HG02678 (cell line): ENCODE measurements at regions not wholly inside any gene's neighbourhood (a gene's known extent, or its start where the extent isn't known, plus 50 kb on each side); places are given as distances from the start of the nearest gene placed in this dataset.

Experiments used
- ATAC-seq: cut with Tn5 transposase; IDR thresholded peaks from one replicate; pipeline ENCODE4 v1.9.1; 2021; ENCODE audit warnings: mild to moderate bottlenecking, moderate library complexity; ENCODE audit not compliant: unreplicated experiment

DNA sequence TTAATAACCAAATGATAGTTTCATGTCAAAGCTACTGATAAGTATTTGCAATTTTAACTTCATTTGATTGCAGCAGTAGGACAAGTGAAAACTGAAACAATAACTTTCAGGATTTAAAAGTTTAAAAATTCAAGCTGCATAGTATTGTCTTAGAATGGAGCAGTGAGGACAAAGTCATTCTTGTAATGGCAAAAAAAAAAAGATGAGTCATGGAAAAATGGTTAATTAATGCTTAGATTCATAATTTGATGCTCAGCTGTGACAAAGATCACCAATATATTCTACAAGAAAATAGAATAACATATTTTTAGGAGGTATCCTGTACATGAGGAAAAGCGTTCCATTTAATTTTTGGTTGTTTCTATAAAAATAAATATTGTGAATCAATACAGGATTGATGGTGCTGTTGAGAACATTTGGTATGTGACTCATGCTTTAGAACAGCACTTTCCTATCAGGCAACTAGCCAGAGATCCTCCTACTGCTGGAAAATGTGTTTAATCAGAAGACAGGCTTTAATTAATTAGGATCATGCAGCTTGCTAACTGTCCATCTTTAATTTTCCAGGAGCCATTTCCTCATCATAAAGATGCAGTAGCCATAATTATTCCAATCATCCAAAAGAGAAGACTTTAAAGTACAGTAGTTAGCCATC, 239.0 kb upstream of the MMADHC start:
- ATAC-seq = no peak

DNA sequence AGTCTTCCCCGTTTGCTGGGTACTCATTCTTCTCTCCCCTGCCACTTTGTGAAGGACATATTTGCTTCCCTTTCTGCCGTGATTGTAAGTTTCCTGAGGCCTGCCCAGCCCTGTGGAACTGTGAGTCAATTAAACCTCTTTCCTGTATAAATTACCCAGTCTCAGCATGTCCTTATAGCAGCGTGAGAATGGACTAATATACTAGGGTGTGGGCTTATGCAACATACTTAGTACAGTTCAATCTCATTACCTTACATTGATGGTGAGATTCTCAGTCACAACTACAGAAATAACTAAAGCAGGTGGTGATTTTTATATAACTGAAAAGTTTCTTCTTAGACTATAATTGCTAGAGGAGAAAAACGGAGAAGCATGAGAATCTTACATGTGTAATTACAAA, 237.9 kb upstream of the MMADHC start:
- no peak for ATAC-seq

DNA sequence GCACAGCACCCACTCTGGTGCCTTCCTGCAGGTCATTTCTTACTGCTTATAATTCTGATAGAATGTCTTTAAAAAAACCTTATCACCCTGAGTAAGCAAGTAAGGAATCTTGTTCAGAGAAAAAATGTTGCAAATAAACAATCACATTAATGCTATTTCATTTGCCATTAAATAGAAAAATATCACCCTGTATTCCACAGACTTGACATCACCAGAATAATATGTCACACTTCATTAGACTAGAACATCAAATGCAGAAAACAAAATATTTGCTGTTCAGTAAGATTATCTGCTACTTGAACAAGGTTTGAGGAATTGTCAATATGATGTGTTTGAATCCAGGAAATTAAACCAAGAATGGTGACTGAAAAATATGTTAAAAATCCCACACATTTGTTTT, 236.6 kb upstream of the MMADHC start:
- no peak for ATAC-seq

DNA sequence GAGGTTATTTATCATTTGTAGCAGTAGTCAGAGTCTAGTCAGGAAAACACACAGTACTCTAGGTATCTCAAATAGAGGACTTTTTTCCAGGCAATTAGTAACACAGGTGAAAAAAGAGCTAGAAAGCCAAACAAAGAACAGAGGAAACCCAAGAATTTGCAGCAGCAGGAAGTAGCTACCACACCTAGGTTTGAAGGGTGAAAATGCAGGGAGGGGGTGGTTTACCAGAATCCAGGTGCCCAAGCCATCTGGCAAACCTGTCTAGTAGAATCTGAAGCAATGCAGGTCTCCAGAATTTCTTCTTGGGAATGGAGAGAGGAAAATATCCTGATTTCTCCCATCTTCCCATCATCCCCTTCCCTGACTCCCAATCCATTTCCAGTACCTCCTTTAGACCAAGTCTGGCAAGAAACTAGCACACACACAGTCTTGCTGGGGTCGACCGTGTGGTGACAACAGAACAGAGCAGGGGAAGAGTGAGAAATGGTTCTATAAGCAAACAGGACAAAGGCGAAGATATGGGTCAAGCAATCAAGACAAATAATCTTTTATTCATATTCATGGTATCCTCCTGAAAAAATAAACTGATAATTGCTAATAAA, 231.9 kb upstream of the MMADHC start:
- ATAC-seq = no peak

DNA sequence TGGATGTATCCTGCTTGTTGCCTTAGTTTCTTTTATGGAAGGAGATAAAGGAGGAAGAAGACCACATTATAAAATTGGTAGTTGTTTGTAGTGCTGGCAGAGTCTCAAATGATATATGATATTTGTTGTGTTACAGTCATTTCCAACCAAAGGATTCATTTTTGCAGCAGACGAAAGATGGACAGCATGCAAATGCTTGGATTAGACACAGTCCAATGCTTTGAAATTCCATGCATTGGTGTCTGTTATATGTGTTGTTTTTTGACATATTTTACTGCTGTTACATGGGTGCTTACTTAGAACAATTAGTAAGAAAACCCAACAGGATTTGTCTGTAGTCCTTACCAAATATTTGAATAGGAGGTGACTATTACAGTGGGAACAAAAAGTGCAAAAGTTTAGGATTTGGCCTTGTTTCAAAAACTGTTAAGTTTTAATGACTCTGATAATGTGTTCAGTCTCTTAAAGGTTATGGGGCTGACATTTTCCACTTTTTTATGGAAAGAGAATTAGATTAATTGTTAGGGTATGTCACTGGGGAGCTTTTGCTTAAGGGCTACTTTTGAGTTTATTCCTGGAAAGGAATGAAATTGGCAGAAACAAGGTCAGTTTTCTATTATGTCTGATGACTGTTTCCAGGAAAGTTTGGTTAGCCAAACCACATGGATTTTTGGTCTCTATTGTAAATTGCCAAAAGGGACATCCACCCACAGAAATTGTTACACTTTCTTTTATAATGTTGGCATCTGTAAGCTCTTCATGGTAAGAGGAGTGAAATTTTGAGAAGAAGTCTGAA, 229.4 kb upstream of the MMADHC start:
- ATAC-seq = no peak

DNA sequence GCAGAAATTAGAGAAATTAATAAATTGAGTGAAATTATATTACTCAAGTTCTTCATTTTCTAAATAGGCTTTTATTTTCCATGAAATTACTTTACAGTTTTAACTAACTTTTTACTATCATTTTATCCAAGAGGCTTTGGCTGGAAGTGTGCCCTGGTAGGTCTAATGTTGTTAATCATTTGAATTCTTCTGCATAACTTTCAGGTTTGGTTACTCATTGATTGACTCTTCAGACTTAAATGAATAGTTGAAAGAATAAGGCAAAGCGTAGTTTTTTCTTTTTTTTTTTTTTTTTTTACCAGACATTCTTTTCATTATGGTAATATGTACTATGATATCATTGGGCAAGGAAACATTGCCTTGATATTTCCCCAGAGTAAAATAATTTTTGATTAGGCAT, 228.4 kb upstream of the MMADHC start:
- ATAC-seq = no peak

DNA sequence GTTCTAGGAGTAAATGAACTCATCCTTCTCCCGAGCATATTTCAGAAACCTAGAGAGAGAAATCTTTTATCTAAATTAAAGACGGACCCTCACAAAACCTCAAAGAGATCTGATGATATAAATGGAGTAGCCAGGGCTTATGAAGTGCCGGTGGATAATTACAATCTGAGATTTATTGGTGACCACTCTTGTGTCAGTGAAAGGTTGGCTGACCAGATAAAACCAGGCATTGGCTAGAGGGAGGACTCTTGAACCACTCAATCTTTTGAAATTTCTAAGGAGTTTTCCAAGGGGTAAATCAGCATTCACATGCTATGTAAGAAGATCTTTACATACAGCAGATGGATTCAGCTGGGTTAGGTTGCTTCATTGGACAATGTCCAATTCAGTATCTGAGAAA, 227.3 kb upstream of the MMADHC start:
- no peak for ATAC-seq

DNA sequence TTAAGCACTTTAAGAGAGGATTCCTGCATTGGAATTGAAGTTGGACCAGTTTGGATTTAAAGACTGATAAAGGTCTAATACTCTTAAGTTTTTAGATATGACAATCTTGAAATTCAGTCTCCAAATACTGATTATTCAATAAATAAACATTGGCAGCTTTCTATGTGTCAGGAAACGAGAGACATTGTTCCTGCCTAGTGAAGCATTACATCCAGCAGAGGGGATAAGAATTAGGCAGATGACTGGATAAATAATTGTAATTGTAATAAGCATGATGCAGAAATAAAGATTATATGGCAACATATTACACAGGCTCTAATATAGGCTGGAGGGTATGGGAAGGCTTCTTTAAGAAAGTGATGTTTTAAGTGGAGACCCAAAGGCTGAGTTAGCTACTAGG, 226.5 kb upstream of the MMADHC start:
- ATAC-seq = no peak

DNA sequence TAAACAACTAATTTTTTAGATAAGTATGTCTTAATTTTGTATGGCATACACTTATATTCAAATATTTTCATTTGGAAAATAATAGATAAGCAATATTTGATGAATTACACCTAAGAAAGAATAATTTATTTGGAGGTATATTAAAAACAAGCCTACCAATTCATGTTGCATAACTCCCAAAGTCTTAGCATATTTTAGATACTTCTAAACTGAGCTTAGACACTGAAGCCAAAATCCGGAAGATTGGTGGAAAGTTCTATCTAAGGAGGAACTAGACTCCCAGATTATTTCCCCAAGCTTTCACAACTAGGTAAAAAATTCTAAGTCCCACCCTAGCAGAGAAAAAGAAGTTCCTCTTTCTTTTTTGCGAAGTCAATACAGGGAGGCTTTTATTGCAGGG, 221.0 kb upstream of the MMADHC start:
- no peak for ATAC-seq

DNA sequence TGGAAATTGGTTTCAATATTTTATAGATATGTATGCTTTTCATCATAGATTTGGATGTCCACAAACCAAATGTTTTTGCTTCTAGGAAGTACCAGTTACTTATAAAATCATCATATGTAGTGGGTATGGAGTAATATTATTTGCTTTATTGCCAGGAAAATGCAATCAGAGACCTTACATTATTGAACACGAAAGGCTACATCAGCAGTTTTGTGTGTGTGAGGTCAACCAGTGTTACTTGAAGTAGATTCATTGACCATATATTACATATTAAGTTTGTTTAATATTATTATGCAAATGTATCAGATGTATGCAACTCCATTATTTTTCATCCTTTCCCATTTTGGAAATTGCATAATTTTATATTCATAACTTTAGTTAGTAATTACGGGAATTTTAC, 219.1 kb upstream of the MMADHC start:
- ATAC-seq = no peak

DNA sequence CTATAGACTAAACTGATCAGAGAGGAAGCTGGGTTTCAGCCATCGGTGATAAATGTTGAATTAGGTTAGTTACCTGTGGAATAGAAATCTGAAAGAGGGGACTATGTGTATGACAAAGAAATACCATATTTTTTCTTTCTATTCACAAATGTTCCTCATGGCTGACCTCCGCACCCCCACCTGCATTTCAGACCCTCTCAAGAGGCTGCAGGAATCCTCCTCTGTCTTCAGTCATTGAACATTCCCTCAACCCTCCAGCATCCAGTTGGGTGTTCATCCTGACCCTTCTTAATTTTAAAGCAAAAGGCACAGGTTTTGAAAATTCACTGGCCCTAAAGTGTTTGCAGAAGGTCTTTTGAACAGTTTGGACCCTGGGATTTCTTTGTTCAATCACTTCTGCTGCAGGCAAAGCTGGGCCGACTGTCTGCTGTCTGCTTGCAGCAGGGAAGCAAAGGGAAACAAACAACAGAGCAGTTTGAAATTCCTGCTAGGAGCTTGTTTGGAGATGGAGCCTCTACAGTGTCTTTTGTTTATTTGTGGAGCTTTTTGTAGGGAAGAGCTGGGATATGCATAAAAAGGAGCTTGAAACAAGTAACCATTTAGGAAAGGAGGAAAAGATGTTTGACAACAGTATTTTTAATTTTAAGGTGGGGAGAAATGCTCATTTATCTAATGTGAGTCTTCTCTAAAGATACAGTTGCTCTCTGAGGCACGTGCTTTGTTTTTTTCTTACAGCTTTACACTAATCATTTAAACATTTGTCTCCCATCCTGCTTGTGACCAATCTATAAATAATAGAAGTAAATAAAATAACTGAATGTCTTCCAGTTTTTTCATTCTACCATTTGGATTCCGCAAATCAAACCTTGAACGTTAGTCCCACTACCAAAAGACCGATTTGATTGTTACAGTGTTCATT, 213.3 kb upstream of the MMADHC start:
- ATAC-seq = no peak

DNA sequence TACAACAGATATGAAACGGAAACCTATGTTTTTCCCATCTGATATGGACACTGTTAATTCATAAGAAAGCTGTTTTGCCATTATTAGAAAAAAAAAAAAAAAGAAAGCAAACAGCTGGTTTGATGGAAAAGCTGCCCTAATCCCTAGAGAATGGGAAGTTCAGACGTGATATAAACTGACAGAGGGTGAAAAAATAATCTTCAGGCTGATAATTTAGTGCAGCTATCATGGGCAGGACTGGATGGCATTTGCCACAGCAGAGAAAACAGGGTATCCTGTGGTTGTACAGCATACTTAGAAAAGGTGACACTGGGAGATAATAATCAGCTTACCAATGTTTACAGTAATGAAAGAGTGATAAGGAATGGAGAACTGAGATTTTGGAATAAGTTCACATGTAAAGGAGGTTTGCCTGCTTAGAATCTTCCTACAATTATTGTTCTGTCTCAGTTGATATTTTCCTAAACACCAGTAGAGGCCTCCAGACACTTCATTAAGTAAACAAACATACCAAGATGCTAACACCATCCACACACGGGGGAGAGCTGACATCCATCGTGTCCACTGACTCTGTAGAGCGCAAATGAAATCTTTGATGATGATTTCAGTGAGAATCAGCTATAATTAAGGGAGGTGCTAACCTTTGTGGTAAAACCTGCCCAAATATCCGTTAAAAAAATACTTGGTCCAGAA, 211.6 kb upstream of the MMADHC start:
- ATAC-seq = no peak

DNA sequence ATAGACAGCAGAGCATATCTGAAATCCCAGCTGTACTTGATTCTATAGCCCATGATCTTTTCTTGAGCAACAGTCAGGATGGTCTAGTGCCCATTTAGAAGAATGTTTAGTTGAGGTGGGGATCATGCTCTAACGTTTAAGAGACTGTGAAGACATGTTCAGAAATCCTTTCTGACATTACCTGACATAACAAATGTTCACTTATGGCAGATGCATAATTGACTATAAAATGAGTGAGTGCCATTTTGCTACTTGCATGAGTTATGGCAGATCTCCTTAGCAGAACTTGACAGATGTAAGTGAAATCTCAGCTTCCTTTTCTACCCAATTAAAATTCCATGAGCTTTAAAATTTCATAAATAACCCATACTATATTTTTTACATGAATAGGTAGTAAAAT, 209.5 kb upstream of the MMADHC start:
- no peak for ATAC-seq

DNA sequence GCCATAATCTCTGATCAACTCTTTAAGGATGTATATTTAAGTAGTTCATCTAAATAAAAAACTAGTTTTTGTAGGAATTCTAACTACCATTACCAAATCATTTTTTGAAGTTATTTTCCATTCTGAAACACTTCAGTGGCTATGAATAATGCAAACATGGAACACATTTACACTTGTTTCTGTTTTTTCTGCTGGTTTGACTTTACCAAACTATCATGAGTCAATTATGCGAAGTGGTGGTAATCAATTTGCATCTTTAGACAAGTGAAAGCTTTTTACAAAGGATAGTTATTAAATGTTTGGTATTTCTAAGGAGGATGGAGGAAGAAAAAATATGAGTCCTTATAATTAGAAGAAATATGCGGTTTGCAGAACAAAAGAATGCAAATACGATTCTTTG, 202.0 kb upstream of the MMADHC start:
- no peak for ATAC-seq

DNA sequence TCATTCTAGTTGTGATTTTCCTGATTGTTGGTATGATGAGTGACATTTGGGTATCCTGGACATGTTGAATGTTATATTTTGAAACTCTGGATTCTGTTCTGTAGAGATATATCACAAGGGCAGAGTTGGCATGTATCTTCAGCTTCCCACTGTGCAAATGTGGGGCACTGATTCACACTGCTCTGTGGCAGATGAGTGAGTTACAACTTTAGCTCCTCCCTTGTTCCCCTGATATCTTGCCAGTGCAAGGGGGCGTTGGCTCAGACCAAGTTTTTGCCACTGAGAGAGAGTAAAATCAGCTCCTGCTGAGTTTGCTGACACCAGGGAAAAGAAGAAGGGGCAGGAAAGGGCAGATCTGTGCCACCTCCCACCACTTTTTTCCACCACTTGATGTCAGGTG, 199.6 kb upstream of the MMADHC start:
- ATAC-seq = no peak

DNA sequence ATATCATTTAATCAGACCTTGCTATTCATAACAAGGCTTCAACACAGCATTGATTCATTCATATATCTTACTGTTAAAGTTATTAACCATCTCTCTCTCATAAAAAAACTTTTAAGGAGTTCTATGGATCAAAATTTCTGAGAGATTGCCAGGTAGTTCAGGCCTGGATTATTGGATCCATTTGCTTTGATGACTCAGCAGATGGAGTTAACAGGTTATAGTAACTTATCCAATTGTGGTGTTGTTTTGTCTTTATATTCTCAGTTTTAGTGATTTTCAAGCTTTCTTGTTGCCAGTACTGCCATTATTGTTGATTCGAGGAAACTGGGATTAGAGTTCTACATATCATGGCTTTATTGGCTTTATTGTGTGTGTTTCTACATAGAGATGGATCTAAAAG, 195.7 kb upstream of the MMADHC start:
- ATAC-seq = no peak

DNA sequence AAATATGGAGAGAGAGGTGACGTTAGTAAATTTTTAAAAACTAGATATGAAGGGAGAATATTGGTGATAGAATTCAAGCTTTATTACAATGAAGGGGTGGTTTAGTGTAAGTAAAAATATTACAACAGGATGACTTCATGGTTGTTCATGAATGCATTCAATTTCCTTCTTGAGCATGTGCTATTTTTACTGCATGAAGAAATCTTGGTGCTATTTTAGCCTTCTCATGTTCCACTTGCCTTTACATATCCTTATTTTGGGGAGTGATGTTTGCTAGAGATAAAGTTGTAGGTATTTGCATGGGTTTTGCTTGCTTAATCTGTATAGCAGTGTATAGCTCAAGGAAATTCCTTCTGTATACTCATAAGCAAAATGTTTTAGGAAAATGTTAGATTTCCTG, 195.0 kb upstream of the MMADHC start:
- no peak for ATAC-seq

DNA sequence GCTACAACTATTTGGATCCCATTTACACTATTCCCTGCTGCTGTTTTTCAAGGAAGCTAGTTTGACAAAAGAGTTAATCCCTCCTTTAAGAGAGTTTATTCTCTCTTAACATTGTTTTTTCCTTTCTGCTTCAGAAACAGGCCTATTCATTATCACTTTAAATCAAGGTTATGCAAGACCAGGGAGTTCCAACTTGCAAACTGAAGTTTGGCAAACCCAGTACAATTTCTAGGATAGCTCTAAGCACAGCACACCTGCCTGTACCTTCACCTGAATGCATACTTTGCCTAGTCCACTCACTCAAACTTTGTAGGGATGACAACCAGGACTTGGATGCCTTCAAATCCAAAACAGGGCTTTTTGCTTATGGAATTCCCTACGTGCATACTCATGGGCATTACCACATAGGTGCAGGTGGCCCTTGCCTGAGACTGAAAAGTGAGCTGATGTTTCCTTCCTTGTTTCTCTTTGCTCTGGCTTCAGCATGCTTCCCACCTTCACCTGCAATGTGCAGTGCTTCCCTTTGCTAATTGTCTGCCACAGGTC, 193.8 kb upstream of the MMADHC start:
- no peak for ATAC-seq

DNA sequence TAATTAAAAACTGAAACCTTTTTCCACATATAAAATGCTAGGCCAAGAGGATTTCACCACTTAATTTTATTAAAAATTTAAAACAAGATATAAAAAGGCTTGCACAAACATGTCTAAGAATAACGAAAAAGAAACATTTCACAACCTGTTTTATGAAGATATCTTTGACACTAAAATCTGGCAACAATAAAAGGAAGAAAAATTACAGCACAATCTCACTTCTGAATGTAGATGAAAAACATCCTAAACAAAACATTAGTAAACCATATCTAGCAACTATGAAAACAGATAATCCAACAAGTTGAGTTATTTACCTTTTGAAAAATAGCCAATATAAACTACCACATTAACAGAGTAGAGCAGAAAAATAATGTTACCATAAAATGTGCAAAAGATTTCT, 185.4 kb upstream of the MMADHC start:
- ATAC-seq = no peak

DNA sequence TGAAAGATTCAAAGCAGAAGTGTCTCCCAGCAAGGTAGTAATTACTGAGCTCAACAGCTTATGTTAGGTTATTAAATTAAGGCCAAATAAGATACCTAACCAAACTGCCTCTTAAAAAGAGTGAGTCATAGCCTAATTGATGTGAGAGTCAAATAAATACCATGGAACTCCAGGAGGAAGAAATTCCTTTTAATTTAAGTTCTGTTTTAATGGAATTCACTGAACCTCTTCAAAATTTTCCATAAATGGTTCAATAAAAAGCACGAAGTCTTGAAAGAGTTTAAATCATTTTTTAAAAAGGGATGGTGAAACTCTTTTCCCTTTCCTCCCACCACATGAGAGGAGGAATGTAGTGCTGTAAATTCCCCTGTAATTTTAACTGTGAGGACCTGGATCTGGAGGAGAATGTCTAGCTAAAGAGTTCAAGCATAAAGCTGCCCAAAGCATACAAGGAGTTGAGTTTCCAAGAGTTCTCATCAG, 180.8 kb upstream of the MMADHC start:
- no peak for ATAC-seq
